IMR-90 (cell line): ENCODE measurements at regions not wholly inside any gene's neighbourhood (a gene's known extent, or its start where the extent isn't known, plus 50 kb on each side); places are given as distances from the start of the nearest gene placed in this dataset.

Experiments
- ATAC-seq: fragments of 200-7000 bp; cut with Tn5 transposase; 2 replicates; pipeline ENCODE4 v1.9.1; 2020; ENCODE audit warnings: low read depth, mild to moderate bottlenecking, moderate library complexity
- BruUV-seq: library from RNA; stranded (reverse); fragments of 400-500 nt; replicated peaks from 2 replicates; lab custom pipeline; 2021; lab: Mats Ljungman, UMichigan
- CTCF ChIA-PET: fragments of 300-600 bp; formaldehyde crosslinking; extraction: SDS; loops from one replicate; lab custom pipeline; 2021; ENCODE audit warnings: antibody characterized with exemption; lab: Yijun Ruan, JAX
- POLR2A ChIA-PET: fragments of 300-600 bp; sonication (Branson Sonifier 250); formaldehyde crosslinking; loops from one replicate; lab custom pipeline; 2022; ENCODE audit warnings: antibody characterized with exemption; ENCODE audit not compliant: unreplicated experiment; lab: Charles Lee
- DNase-seq: peaks from one replicate; pipeline ENCODE4 v3.0.0; 2013
- H2AFZ ChIP-seq: replicated peaks from 2 replicates; pipeline ENCODE3; 2013; ENCODE audit warnings: low read length, mild to moderate bottlenecking; ENCODE audit not compliant: poor library complexity
- H2AK5ac ChIP-seq: 2 replicates; pipeline ENCODE4 v1.6.1; 2013; ENCODE audit warnings: low read depth, low read length, inconsistent platforms
- H2AK9ac ChIP-seq: replicated peaks from 2 replicates; pipeline ENCODE3; 2013; ENCODE audit warnings: mild to moderate bottlenecking, low read depth, low read length, moderate library complexity; ENCODE audit not compliant: poor library complexity
- H2BK120ac ChIP-seq: 2 replicates; pipeline ENCODE4 v1.6.1; 2013; ENCODE audit warnings: low read depth, low read length, inconsistent platforms
- H2BK15ac ChIP-seq: 3 replicates; pipeline ENCODE4 v1.6.1; 2013; ENCODE audit warnings: low read depth, low read length, inconsistent platforms
- H2BK20ac ChIP-seq: 2 replicates; pipeline ENCODE4 v1.6.1; 2013; ENCODE audit warnings: low read depth, mild to moderate bottlenecking, inconsistent platforms, low read length, moderate library complexity
- H2BK5ac ChIP-seq: 2 replicates; pipeline ENCODE4 v1.6.1; 2013; ENCODE audit warnings: mild to moderate bottlenecking, low read depth, low read length, inconsistent platforms; ENCODE audit not compliant: poor library complexity, severe bottlenecking
- H3K14ac ChIP-seq: replicated peaks from 2 replicates; pipeline ENCODE4 v1.6.1; 2013; ENCODE audit warnings: low read depth, low read length, inconsistent platforms
- H3K18ac ChIP-seq: 2 replicates; pipeline ENCODE4 v1.6.1; 2013; ENCODE audit warnings: low read depth, low read length, control low read depth
- H3K23ac ChIP-seq: 2 replicates; pipeline ENCODE4 v1.6.1; 2013; ENCODE audit warnings: low read depth, low read length, inconsistent platforms
- H3K27ac ChIP-seq: 2 replicates; pipeline ENCODE4 v1.5.1; 2013; ENCODE audit warnings: mild to moderate bottlenecking, control low read depth, low read length; ENCODE audit not compliant: insufficient read depth
- H3K27me3 ChIP-seq: 2 replicates; pipeline ENCODE4 v1.6.1; 2013; ENCODE audit warnings: low read length; ENCODE audit not compliant: control insufficient read depth, insufficient read depth
- H3K36me3 ChIP-seq: 2 replicates; pipeline ENCODE4 v1.6.1; 2013; ENCODE audit warnings: low read length, mixed read lengths; ENCODE audit not compliant: control insufficient read depth, insufficient read depth
- H3K4ac ChIP-seq: 2 replicates; pipeline ENCODE4 v1.6.1; 2013; ENCODE audit warnings: low read depth, low read length, inconsistent platforms
- H3K4me1 ChIP-seq: 2 replicates; pipeline ENCODE4 v1.6.1; 2013; ENCODE audit warnings: low read length, mixed read lengths; ENCODE audit not compliant: control insufficient read depth, insufficient read depth
- H3K4me2 ChIP-seq: 2 replicates; pipeline ENCODE4 v1.6.1; 2013; ENCODE audit warnings: low read depth, mild to moderate bottlenecking, control low read depth, low read length, moderate library complexity
- H3K4me3 ChIP-seq: 2 replicates; pipeline ENCODE4 v1.5.1; 2013; ENCODE audit warnings: low read depth, mild to moderate bottlenecking, control low read depth, low read length, moderate library complexity; ENCODE audit not compliant: insufficient read depth
- H3K56ac ChIP-seq: 2 replicates; pipeline ENCODE4 v1.6.1; 2013; ENCODE audit warnings: low read length, inconsistent platforms; ENCODE audit not compliant: insufficient read depth; ENCODE audit errors: extremely low read depth
- H3K79me1 ChIP-seq, 2 experiments: 2 replicates each; pipeline ENCODE4 v1.6.1; 2013; ENCODE audit warnings: low read length in 2 of 2, inconsistent platforms in 1 of 2, low read depth in 1 of 2
- H3K9ac ChIP-seq: 2 replicates; pipeline ENCODE4 v1.6.1; 2013; ENCODE audit warnings: low read depth, low read length, control low read depth
- H3K9me1 ChIP-seq: 2 replicates; pipeline ENCODE4 v1.6.1; 2013; ENCODE audit warnings: low read length, inconsistent platforms; ENCODE audit not compliant: insufficient read depth
- H3K9me3 ChIP-seq: 2 replicates; pipeline ENCODE4 v1.6.1; 2013; ENCODE audit warnings: low read length; ENCODE audit not compliant: control insufficient read depth, insufficient read depth
- H4K20me1 ChIP-seq: 2 replicates; pipeline ENCODE4 v1.6.1; 2013; ENCODE audit warnings: low read length, inconsistent platforms; ENCODE audit not compliant: insufficient read depth
- H4K5ac ChIP-seq: 2 replicates; pipeline ENCODE4 v1.6.1; 2013; ENCODE audit warnings: mild to moderate bottlenecking, low read depth, low read length, control low read depth
- H4K8ac ChIP-seq, 2 experiments: 2 replicates each; pipeline ENCODE4 v1.6.1; 2013; ENCODE audit warnings: low read depth in 2 of 2, low read length in 2 of 2, control low read depth in 1 of 2, inconsistent platforms in 1 of 2
- H4K91ac ChIP-seq: 2 replicates; pipeline ENCODE4 v1.6.1; 2013; ENCODE audit warnings: low read depth, low read length, inconsistent platforms; ENCODE audit not compliant: insufficient read depth
- BHLHE40 ChIP-seq: fragments of 150-350 bp; IDR thresholded peaks from 2 replicates; pipeline ENCODE4 v1.6.1; 2016; ENCODE audit warnings: mild to moderate bottlenecking, low read depth, low read length
- CEBPB ChIP-seq: IDR thresholded peaks from 2 replicates; pipeline ENCODE4 v1.6.1; 2012; ENCODE audit warnings: low read depth, low read length, improper control_type of control experiment
- CHD1 ChIP-seq: IDR thresholded peaks from 2 replicates; pipeline ENCODE4 v1.6.1; 2012; ENCODE audit warnings: low read depth, low read length, improper control_type of control experiment
- MAZ ChIP-seq: IDR thresholded peaks from 2 replicates; pipeline ENCODE4 v1.6.1; 2012; ENCODE audit warnings: low read depth, mild to moderate bottlenecking, low read length, improper control_type of control experiment, moderate library complexity, borderline replicate concordance
- NFE2L2 ChIP-seq: fragments of 150-350 bp; IDR thresholded peaks from 2 replicates; pipeline ENCODE4 v1.6.1; 2016; ENCODE audit warnings: low read depth, mild to moderate bottlenecking, low read length
- RAD21 ChIP-seq: IDR thresholded peaks from 2 replicates; pipeline ENCODE4 v1.6.1; 2012; ENCODE audit warnings: low read length, improper control_type of control experiment
- RCOR1 ChIP-seq: IDR thresholded peaks from 2 replicates; pipeline ENCODE4 v1.6.1; 2012; ENCODE audit warnings: mild to moderate bottlenecking, low read length, improper control_type of control experiment; ENCODE audit not compliant: insufficient replicate concordance
- WGBS, 2 experiments: methylation state at CpG; one replicate each; pipeline versions ENCODE4 v1.1.5 to v1.1.7; 2013; ENCODE audit warnings: missing lambda C conversion rate in 2 of 2; ENCODE audit not compliant: insufficient read length in 1 of 2; ENCODE audit errors: extremely low coverage in 2 of 2; 5-methylcytosine and 5-hydroxymethylcytosine counted together
- dilution Hi-C: fragments of 300-500 bp; cut with HindIII; formaldehyde crosslinking; loops from one replicate; pipeline ENCODE4 v1.14.3; 2018; ENCODE audit warnings: low sequenced_read_pairs; ENCODE audit not compliant: unreplicated experiment
- in situ Hi-C: fragments of 300-500 bp; cut with MboI; formaldehyde crosslinking; loops from 3 replicates; pipeline ENCODE4 v1.14.3; 2019; ENCODE audit warnings: low sequenced_read_pairs, inconsistent platforms, mixed read lengths
- intact Hi-C: fragments of 100-400 bp; cut with micrococcal nuclease; formaldehyde crosslinking; loops from 2 replicates; pipeline ENCODE4 v1.10.0; 2022
- TF ChIP-seq, protein P1 (sequence below): conservative IDR thresholded peaks from 2 replicates; pipeline ENCODE4 v1.5.1; 2012; ENCODE audit warnings: mild to moderate bottlenecking, low read depth, low read length, improper control_type of control experiment
- TF ChIP-seq, protein P2 (sequence below): fragments of 150-350 bp; IDR thresholded peaks from 2 replicates; pipeline ENCODE4 v1.6.1; 2017; ENCODE audit warnings: mild to moderate bottlenecking, antibody characterized with exemption, low read length, low read depth
- TF ChIP-seq, protein P3 (sequence below): fragments of 150-350 bp; IDR thresholded peaks from 2 replicates; pipeline ENCODE4 v1.6.1; 2016; ENCODE audit warnings: low read depth, mild to moderate bottlenecking, low read length, moderate library complexity, borderline replicate concordance

DNA sequence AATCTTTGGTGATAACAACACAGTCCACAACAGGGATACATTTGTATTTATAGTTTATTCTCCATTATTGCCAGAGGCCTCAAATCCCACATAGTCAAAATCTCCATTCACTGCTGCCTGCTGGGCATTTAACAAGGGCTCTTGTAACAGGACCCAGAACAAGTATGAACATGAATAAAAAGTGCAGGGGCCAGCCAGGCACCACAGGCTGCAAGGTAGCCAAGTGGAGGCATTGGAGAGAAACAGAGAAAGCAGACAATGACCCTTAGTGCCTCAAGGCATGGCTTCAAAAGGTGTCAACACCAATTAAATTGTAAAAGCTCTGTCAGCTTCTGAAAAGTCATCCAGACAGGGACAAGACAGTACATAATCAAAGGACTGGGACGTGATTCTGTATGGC, 116.8 kb downstream of the ATP6V1G3 start:
- dilution Hi-C loops (no loop called here), intact Hi-C loops (no loop called here)
- whole genome bisulfite sequencing, 2 experiments: no CpG with 5 or more reads among the region's 1 CpG

More for the DNA sequence above, 116.8 kb downstream of the ATP6V1G3 start:
- Histone ChIP-seq H2BK20ac (no peak overlapping the region), H2AK5ac (no peak overlapping the region), H3K23ac (no peak overlapping the region), H3K36me3 (no peaks in the 10 kb centered on the region), H2AK9ac (no peak overlapping the region), H3K9me1 (no peaks in the 10 kb centered on the region), H3K14ac (no peak overlapping the region), H4K8ac (no peak overlapping the region), H3K4ac (no peak overlapping the region), H3K4me3 (no peak overlapping the region), H3K56ac (no peak overlapping the region), H3K9me3 (no peaks in the 10 kb centered on the region), H2BK120ac (no peak overlapping the region), H3K4me2 (no peak overlapping the region), H4K91ac (no peak overlapping the region), H3K18ac (no peak overlapping the region), H3K9ac (no peak overlapping the region), H2BK5ac (no peak overlapping the region), H2AFZ (no peak overlapping the region), H3K4me1 (no peaks in the 10 kb centered on the region), H3K27me3 (no peaks in the 10 kb centered on the region), H2BK15ac (no peak overlapping the region), H3K79me1 (no peaks in the 10 kb centered on the region), H4K20me1 (no peaks in the 10 kb centered on the region), H3K27ac (no peak overlapping the region), H4K5ac (no peak overlapping the region)
- DNase-seq (no peak), ATAC-seq (no peak)
- POLR2A ChIA-PET: no interaction called here
- in situ Hi-C loops: no loop called here
- TF ChIP-seq RAD21 (no peak), CHD1 (no peak), BHLHE40 (no peak), NFE2L2 (no peak), RCOR1 (no peak), MAZ (no peak), CEBPB (no peak)
- TF ChIP-seq, protein P1, sequence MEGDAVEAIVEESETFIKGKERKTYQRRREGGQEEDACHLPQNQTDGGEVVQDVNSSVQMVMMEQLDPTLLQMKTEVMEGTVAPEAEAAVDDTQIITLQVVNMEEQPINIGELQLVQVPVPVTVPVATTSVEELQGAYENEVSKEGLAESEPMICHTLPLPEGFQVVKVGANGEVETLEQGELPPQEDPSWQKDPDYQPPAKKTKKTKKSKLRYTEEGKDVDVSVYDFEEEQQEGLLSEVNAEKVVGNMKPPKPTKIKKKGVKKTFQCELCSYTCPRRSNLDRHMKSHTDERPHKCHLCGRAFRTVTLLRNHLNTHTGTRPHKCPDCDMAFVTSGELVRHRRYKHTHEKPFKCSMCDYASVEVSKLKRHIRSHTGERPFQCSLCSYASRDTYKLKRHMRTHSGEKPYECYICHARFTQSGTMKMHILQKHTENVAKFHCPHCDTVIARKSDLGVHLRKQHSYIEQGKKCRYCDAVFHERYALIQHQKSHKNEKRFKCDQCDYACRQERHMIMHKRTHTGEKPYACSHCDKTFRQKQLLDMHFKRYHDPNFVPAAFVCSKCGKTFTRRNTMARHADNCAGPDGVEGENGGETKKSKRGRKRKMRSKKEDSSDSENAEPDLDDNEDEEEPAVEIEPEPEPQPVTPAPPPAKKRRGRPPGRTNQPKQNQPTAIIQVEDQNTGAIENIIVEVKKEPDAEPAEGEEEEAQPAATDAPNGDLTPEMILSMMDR: no peak
- TF ChIP-seq, protein P2, sequence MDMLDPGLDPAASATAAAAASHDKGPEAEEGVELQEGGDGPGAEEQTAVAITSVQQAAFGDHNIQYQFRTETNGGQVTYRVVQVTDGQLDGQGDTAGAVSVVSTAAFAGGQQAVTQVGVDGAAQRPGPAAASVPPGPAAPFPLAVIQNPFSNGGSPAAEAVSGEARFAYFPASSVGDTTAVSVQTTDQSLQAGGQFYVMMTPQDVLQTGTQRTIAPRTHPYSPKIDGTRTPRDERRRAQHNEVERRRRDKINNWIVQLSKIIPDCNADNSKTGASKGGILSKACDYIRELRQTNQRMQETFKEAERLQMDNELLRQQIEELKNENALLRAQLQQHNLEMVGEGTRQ: no peak
- TF ChIP-seq, protein P3, sequence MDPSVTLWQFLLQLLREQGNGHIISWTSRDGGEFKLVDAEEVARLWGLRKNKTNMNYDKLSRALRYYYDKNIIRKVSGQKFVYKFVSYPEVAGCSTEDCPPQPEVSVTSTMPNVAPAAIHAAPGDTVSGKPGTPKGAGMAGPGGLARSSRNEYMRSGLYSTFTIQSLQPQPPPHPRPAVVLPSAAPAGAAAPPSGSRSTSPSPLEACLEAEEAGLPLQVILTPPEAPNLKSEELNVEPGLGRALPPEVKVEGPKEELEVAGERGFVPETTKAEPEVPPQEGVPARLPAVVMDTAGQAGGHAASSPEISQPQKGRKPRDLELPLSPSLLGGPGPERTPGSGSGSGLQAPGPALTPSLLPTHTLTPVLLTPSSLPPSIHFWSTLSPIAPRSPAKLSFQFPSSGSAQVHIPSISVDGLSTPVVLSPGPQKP: no peak
- no TSS peak for BruUV-seq
- CTCF ChIA-PET: no interaction called here
